Endothelial cell of umbilical vein (primary cell): ENCODE measurements at regions not wholly inside any gene's neighbourhood (a gene's known extent, or its start where the extent isn't known, plus 50 kb on each side); places are given as distances from the start of the nearest gene placed in this dataset.

Source experiments
- BruUV-seq: library from RNA; stranded (reverse); fragments of 400-500 nt; replicated peaks from 2 replicates; lab custom pipeline; 2021; lab: Mats Ljungman, UMichigan
- CTCF ChIA-PET: fragments of 300-600, 350-600 bp; sonication (Branson Sonifier 250); formaldehyde crosslinking; loops from one replicate; lab custom pipeline; 2021; ENCODE audit warnings: antibody characterized with exemption, inconsistent platforms; lab: Charles Lee
- POLR2A ChIA-PET: fragments of 300-600, 350-600 bp; sonication (Branson Sonifier 250); formaldehyde crosslinking; loops from one replicate; lab custom pipeline; 2021; ENCODE audit warnings: antibody characterized with exemption, inconsistent platforms; lab: Charles Lee
- DNase-seq: peaks from one replicate; pipeline ENCODE4 v3.0.0-alpha.2; 2011; ENCODE audit warnings: low read depth, low spot score
- FAIRE-seq: peaks from 2 replicates; lab custom pipeline; 2011; peaks lifted over from hg19 to GRCh38; lab: Jason Lieb, UNC
- H2AFZ ChIP-seq: 2 replicates; pipeline ENCODE4 v1.6.0; 2012; ENCODE audit warnings: low read depth, low read length, control low read depth, inconsistent platforms
- H3K27ac ChIP-seq: 2 replicates; pipeline ENCODE4 v1.5.1; 2011; ENCODE audit warnings: low read depth, mild to moderate bottlenecking, control low read depth, low read length, moderate library complexity; ENCODE audit not compliant: insufficient read depth
- H3K27me3 ChIP-seq, 2 experiments: 2 replicates each; pipeline versions ENCODE4 v1.6.0 to v1.6.1; 2011; ENCODE audit warnings: low read length in 2 of 2, mixed read lengths in 1 of 2; ENCODE audit not compliant: control insufficient read depth in 2 of 2, insufficient read depth in 2 of 2
- H3K36me3 ChIP-seq, 2 experiments: 2 replicates in 1 of 2; 3 replicates in 1 of 2; pipeline ENCODE4 v1.5.1; 2011; ENCODE audit warnings: low read length in 2 of 2, mild to moderate bottlenecking in 1 of 2, moderate library complexity in 1 of 2; ENCODE audit not compliant: control insufficient read depth in 2 of 2, insufficient read depth in 2 of 2; ENCODE audit errors: extremely low read depth in 1 of 2
- H3K4me1 ChIP-seq: 3 replicates; pipeline ENCODE4 v1.5.1; 2011; ENCODE audit warnings: mild to moderate bottlenecking, low read length; ENCODE audit not compliant: control insufficient read depth, insufficient read depth; ENCODE audit errors: extremely low read depth
- H3K4me2 ChIP-seq: 2 replicates; pipeline ENCODE4 v1.6.1; 2011; ENCODE audit warnings: low read length, control low read depth, mixed read lengths; ENCODE audit not compliant: insufficient read depth
- H3K4me3 ChIP-seq, 3 experiments: fragments of 200-600 bp in 1 of 3; sonication (generic), shearing (Covaris generic) in 1 of 3; replicated peaks in 1 of 3; 2 replicates each; pipeline ENCODE4 v1.5.1; 2011 to 2016; ENCODE audit warnings: control low read depth in 3 of 3, low read length in 3 of 3, mild to moderate bottlenecking in 2 of 3, inconsistent platforms in 1 of 3, low read depth in 1 of 3, moderate library complexity in 1 of 3; ENCODE audit not compliant: insufficient read depth in 1 of 3
- H3K79me2 ChIP-seq: 2 replicates; pipeline ENCODE4 v1.6.0; 2012; ENCODE audit warnings: low read length, inconsistent platforms; ENCODE audit not compliant: control insufficient read depth, insufficient read depth
- H3K9ac ChIP-seq: replicated peaks from 2 replicates; pipeline ENCODE3; 2011; ENCODE audit warnings: low read length, control low read depth; ENCODE audit not compliant: insufficient read depth; ENCODE audit errors: extremely low read depth
- H3K9me1 ChIP-seq: replicated peaks from 3 replicates; pipeline ENCODE4 v1.6.0; 2011; ENCODE audit warnings: mild to moderate bottlenecking, low read length; ENCODE audit not compliant: control insufficient read depth, insufficient read depth; ENCODE audit errors: extremely low read depth
- H3K9me3 ChIP-seq: replicated peaks from 2 replicates; pipeline ENCODE4 v1.5.1; 2012; ENCODE audit warnings: low read length, inconsistent platforms; ENCODE audit not compliant: control insufficient read depth, insufficient read depth
- H4K20me1 ChIP-seq: replicated peaks from 2 replicates; pipeline ENCODE3; 2011; ENCODE audit warnings: mild to moderate bottlenecking, low read length; ENCODE audit not compliant: control insufficient read depth, insufficient read depth; ENCODE audit errors: extremely low read depth
- EZH2 ChIP-seq: IDR thresholded peaks from 2 replicates; pipeline ENCODE4 v1.6.1; 2012; ENCODE audit warnings: borderline replicate concordance, low read depth, mild to moderate bottlenecking, moderate library complexity, low read length, inconsistent platforms; ENCODE audit not compliant: severe bottlenecking
- GATA2 ChIP-seq: IDR thresholded peaks from 2 replicates; pipeline ENCODE4 v1.7.0; 2011; ENCODE audit warnings: low read depth, mild to moderate bottlenecking, moderate library complexity, mixed read lengths, low read length; ENCODE audit not compliant: insufficient read length, insufficient read depth
- JUN ChIP-seq: IDR thresholded peaks from 2 replicates; pipeline ENCODE4 v1.6.1; 2011; ENCODE audit warnings: borderline replicate concordance, low read depth; ENCODE audit not compliant: insufficient read length, insufficient read depth
- dilution Hi-C: fragments of 300-500 bp; cut with MboI; formaldehyde crosslinking; loops from one replicate; pipeline ENCODE4 v1.15.0; 2019; ENCODE audit warnings: low sequenced_read_pairs; ENCODE audit not compliant: extremely low pct_ligation_motif_present
- intact Hi-C: fragments of 100-400 bp; cut with micrococcal nuclease; formaldehyde crosslinking; loops from one replicate; pipeline ENCODE4 v1.10.0; 2022

- BruUV-seq, result no TSS peak
- Histone ChIP-seq H3K36me3 (no peaks in the 10 kb centered on the region), H3K9ac (no peak overlapping the region), H3K27ac (no peak overlapping the region), H3K27me3 (peaks cover 0 to 4% of the 10 kb centered on the region in 2 experiments), H3K4me1 (no peaks in the 10 kb centered on the region), H3K9me3 (no peaks in the 10 kb centered on the region), H2AFZ (no peak overlapping the region), H3K4me2 (no peak overlapping the region), H3K9me1 (no peaks in the 10 kb centered on the region), H3K79me2 (no peaks in the 10 kb centered on the region), H3K4me3 (no peak overlapping the region), H4K20me1 (no peaks in the 10 kb centered on the region)
- FAIRE-seq (no peak), DNase-seq (no peak)
- no peak for TF ChIP-seq GATA2
- dilution Hi-C loops (no loop called here), intact Hi-C loops (no loop called here)
- ChIA-PET CTCF (no interaction called here), POLR2A (no interaction called here)
Measured at GRCh38 chr2:65514555-65515195, 82.3 kb upstream of the SPRED2 start.

DNA sequence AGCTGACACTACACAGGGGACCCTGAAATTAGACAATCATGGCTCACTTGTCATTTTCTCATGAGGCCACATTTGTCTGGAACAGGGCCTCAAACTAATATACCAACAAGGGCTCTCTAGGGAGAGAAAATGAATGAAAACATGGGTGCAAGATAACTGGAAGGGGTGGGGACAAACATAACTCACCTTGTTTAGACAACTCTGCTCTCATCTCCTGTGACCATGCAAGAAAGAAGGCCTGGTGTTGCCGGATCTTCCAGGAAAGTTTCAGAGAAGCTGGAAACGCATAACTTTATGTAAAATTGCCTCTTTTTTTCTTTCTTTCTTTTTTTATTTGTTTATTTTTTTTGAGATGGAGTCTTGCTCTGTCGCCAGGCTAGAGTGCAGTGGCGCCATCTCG is 80.4 kb upstream of the SPRED2 start:
- TF ChIP-seq JUN (no peak), EZH2 (no peak), GATA2 (no peak)
- ChIA-PET CTCF (interaction anchor here (1.5 kb wide), 1 partner anchor 9 kb away, joined by 4 read pairs; no protein-coding TSS in a partner anchor), POLR2A (no interaction called here)
- BruUV-seq, result no TSS peak
- no peaks in the 10 kb centered on the region for H3K9me3 ChIP-seq
- H3K4me3 ChIP-seq, result no peak overlapping the region
- no peak for DNase-seq
- no peak overlapping the region for H3K27ac ChIP-seq
- no peak overlapping the region for H2AFZ ChIP-seq
- H3K9ac ChIP-seq, result no peak overlapping the region
- no peaks in the 10 kb centered on the region for H3K36me3 ChIP-seq
- dilution Hi-C loops (no loop called here), intact Hi-C loops (no loop called here)
- H4K20me1 ChIP-seq, result no peaks in the 10 kb centered on the region
- no peak for FAIRE-seq
- H3K4me1 ChIP-seq, result no peaks in the 10 kb centered on the region
- peaks cover 0 to 4% of the 10 kb centered on the region in 2 experiments for H3K27me3 ChIP-seq
- no peak overlapping the region for H3K4me2 ChIP-seq
- no peaks in the 10 kb centered on the region for H3K9me1 ChIP-seq
- H3K79me2 ChIP-seq, result no peaks in the 10 kb centered on the region
